ENCODE measurements at regions not wholly inside any gene's neighbourhood (a gene's known extent, or its start where the extent isn't known, plus 50 kb on each side); places are given as distances from the start of the nearest gene placed in this dataset.

DNA sequence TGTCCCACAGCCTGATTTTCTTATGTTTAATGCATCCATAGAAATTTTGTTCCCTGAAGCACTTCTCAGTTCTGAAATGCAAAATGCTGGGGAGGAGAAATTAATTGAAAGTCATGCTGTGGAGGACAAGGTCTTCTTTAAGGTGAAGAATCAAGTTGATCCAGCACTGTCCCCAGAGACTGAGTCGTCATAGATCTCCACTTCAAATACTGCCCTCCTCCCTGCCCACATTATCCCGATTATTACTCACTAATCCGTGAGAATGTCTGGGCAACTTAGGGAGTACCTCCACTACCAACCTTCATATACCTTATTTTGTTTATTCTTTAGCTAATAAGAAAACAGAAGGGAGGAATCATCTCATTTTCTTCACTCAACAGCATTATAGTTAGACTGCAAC lies 70.0 kb upstream of the FMN2 start:
- DNase-seq, result no peak

DNA sequence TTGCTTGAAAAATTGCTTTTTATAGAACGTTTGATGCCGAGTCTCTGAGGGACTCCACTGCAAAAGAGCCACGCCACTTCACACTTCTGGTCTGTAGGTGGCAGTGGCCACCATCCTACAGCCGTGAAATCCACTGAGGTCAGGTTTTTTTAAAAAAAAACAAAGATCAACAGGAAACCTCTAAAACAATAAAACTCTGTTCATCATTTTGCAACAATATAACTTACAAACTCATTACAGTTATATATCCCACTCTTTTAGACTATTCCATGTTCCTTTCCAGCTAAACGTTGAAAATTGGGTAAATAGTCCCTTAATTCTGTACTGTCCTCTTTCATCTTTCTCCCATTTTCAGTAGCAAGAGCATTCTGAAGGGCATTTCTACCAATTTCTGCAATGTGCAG lies 64.6 kb upstream of the FMN2 start:
- DNase-seq, result peak in 39 of 58 donors; percentile 2 to 63 (median 11)

DNA sequence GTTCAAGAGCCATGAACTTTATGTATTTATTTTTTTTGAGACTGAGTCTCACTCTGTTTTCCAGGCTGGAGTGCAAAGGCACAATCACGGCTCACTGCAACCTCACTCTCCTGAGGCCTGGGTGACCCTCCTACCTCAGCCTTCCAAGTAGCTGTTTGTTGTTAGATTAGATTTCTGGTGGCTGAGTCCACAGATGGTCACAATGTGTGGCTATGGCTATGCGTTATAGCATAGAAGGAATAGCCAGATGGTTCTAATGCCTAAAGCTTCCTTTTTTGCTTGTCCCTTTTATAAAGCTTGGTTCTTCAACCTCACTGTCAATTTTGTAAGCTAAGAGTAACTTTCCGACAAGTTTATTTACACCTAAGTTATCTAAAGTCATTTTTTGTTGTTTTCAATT lies 62.3 kb upstream of the FMN2 start:
- DNase-seq, result no peak

GRCh38 chr1:240030236-240030635 lies 61.4 kb upstream of the FMN2 start:
- DNase-seq, result no peak

GRCh38 chr1:240031009-240031408 lies 60.7 kb upstream of the FMN2 start:
- no peak for DNase-seq

- no peak for DNase-seq
Observed at GRCh38 chr1:240031414-240031813, 60.3 kb upstream of the FMN2 start.

- DNase-seq, result no peak
Observed at GRCh38 chr1:240033406-240033805, 58.3 kb upstream of the FMN2 start.

DNA sequence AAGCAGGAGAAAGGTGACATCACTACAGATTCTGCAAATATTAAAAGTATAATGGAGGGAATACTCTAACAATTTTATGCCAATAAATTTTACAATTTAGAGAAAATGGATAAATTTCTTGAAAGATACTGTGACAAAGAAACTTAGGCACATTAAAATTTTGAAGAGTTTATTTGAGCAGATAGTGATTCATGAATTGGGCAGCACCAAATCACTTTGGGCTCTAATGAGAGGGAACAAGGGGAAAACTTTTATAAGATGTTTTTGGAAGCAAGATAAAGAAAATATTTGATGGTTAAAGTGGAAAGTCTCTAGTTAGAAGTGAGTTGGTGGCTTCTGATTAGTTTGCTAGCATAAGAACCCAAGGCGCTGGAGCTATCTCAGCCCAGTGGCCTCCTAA lies 55.2 kb upstream of the FMN2 start:
- DNase-seq, result no peak

Measured in anterior cingulate cortex (tissue), 58 donors.